Right lobe of liver (tissue), 6 donors: ENCODE measurements at regions not wholly inside any gene's neighbourhood (a gene's known extent, or its start where the extent isn't known, plus 50 kb on each side); places are given as distances from the start of the nearest gene placed in this dataset.
A peak's percentile ranks its signal among the peaks of the same experiment; 100 is the strongest.

ENCODE experiments used
- ATAC-seq, 4 donors: fragments of 200-7000 bp; cut with Tn5 transposase; one replicate each; pipeline ENCODE4 v1.9.1; 2020; ENCODE audit warnings: mild to moderate bottlenecking in 4 of 4, moderate library complexity in 4 of 4
- DNase-seq, 3 donors: peaks; one replicate each; pipeline ENCODE4 v3.0.0-alpha.2; 2020
- H3K27ac ChIP-seq, 3 donors: fragments of 200-600 bp; one replicate each; pipeline ENCODE4 v1.8.0; 2022
- H3K27me3 ChIP-seq, 2 donors: fragments of 200-600 bp; one replicate each; pipeline ENCODE4 v1.8.0; 2022
- H3K36me3 ChIP-seq, 4 donors: fragments of 200-600 bp; sonication (generic) in 1 of 4; one replicate each; pipeline versions ENCODE4 v1.5.1 to v1.8.0; 2017 to 2022; ENCODE audit warnings: control low read depth in 1 of 4
- H3K4me1 ChIP-seq, 4 donors: fragments of 200-600 bp; sonication (generic) in 1 of 4; one replicate each; pipeline versions ENCODE4 v1.5.1 to v1.8.0; 2017 to 2022; ENCODE audit warnings: control low read depth in 1 of 4
- H3K4me3 ChIP-seq, 3 donors: fragments of 200-600 bp; one replicate each; pipeline ENCODE4 v1.8.0; 2022
- H3K9me3 ChIP-seq, 4 donors: fragments of 200-600 bp; sonication (generic) in 1 of 4; one replicate each; pipeline versions ENCODE4 v1.5.1 to v1.8.0; 2017 to 2022; ENCODE audit warnings: control low read depth in 1 of 4
- CTCF ChIP-seq, 4 donors: fragments of 200-600 bp in 3 of 4; fragments of 450-650 bp in 1 of 4; IDR thresholded peaks; one replicate each; pipeline versions ENCODE4 v1.5.1 to v1.8.0; 2016 to 2022; ENCODE audit warnings: antibody characterized with exemption in 4 of 4, mild to moderate bottlenecking in 2 of 4
- POLR2A ChIP-seq: fragments of 450-650 bp; IDR thresholded peaks from one replicate; pipeline ENCODE4 v1.6.1; 2017; ENCODE audit warnings: antibody characterized with exemption, mild to moderate bottlenecking
- WGBS: methylation state at CpG from one replicate; pipeline ENCODE4 v1.1.6; 2018; ENCODE audit warnings: low coverage, low lambda C conversion rate; ENCODE audit not compliant: insufficient coverage; ENCODE audit errors: missing lambda C conversion rate; 5-methylcytosine and 5-hydroxymethylcytosine counted together
- intact Hi-C, 2 donors: fragments of 100-400 bp; cut with DNase I; formaldehyde crosslinking; loops; one replicate each; pipeline versions ENCODE4 v1.11.2 to v1.14.1; 2022
- donor health status: DM: no; HTN: yes; CAD: no.
- donor health status: DM: no; HTN: no; CAD: no.
- donor health status: DM: no; HTN: no; CAD: no.
- donor health status: DM: no; HTN: yes; CAD: no.
- donor health status: DM: no; HTN: yes; CAD: no.

GRCh38 chr3:151557068-151557840 is 96.4 kb upstream of the IGSF10 start:
- intact Hi-C loops = no loop called here
- no peak for DNase-seq
- TF ChIP-seq POLR2A (no peak), CTCF (IDR thresholded peaks at IDR 0.05) (no peak)
- Histone ChIP-seq H3K27me3 (no peaks in the 10 kb centered on the region), H3K27ac (no peak overlapping the region), H3K9me3 (no peaks in the 10 kb centered on the region), H3K36me3 (no peaks in the 10 kb centered on the region), H3K4me1 (no peaks in the 10 kb centered on the region), H3K4me3 (no peak overlapping the region)
- ATAC-seq = no peak
- WGBS = 38% methylated on average over 2 of the region's 2 CpGs

- no peaks in the 10 kb centered on the region for H3K27me3 ChIP-seq
- WGBS = 41% methylated on average over 3 of the region's 3 CpGs
- no peak for DNase-seq
- TF ChIP-seq CTCF (IDR thresholded peaks at IDR 0.05) (no peak), POLR2A (no peak)
- intact Hi-C loops = no loop called here
- H3K27ac ChIP-seq = no peak overlapping the region
- no peaks in the 10 kb centered on the region for H3K4me1 ChIP-seq
- H3K36me3 ChIP-seq = no peaks in the 10 kb centered on the region
- no peaks in the 10 kb centered on the region for H3K9me3 ChIP-seq
- H3K4me3 ChIP-seq = no peak overlapping the region
- no peak for ATAC-seq
Measured at GRCh38 chr3:151556596-151556995, 95.7 kb upstream of the IGSF10 start.

- Histone ChIP-seq H3K9me3 (no peaks in the 10 kb centered on the region), H3K27me3 (no peaks in the 10 kb centered on the region), H3K36me3 (no peaks in the 10 kb centered on the region), H3K4me3 (no peak overlapping the region), H3K27ac (no peak overlapping the region), H3K4me1 (no peaks in the 10 kb centered on the region)
- ATAC-seq = no peak
- intact Hi-C loops = no loop called here
- DNase-seq = no peak
- WGBS = 74% methylated on average over 2 of the region's 2 CpGs
- TF ChIP-seq CTCF (IDR thresholded peaks at IDR 0.05) (no peak), POLR2A (no peak)
Measured at GRCh38 chr3:151555523-151555922, 94.7 kb upstream of the IGSF10 start.

GRCh38 chr3:151553888-151554287 is 93.0 kb upstream of the IGSF10 start:
- TF ChIP-seq CTCF (IDR thresholded peaks at IDR 0.05) (no peak), POLR2A (no peak)
- ATAC-seq (peak in 2 of 4 donors; percentile 25 to 45), DNase-seq (no peak)
- Histone ChIP-seq H3K27me3 (no peaks in the 10 kb centered on the region), H3K4me3 (no peak overlapping the region), H3K36me3 (no peaks in the 10 kb centered on the region), H3K27ac (no peak overlapping the region), H3K9me3 (no peaks in the 10 kb centered on the region), H3K4me1 (no peaks in the 10 kb centered on the region)
- intact Hi-C loops = no loop called here
- WGBS = 65% methylated on average over 3 of the region's 3 CpGs
